K562 (cell line): ENCODE measurements at regions not wholly inside any gene's neighbourhood (a gene's known extent, or its start where the extent isn't known, plus 50 kb on each side); places are given as distances from the start of the nearest gene placed in this dataset.

Experiments used
- ATAC-seq: fragments of 200-7000 bp; cut with Tn5 transposase; 3 replicates; pipeline ENCODE4 v1.9.1; 2020; ENCODE audit warnings: moderate library complexity
- BruUV-seq: library from RNA; stranded (reverse); fragments of 400-500 nt; replicated peaks from 2 replicates; lab custom pipeline; 2021; lab: Mats Ljungman, UMichigan
- CTCF ChIA-PET: fragments of 300-600 bp; formaldehyde crosslinking; extraction: SDS; loops from one replicate; lab custom pipeline; 2021; ENCODE audit warnings: low intra/inter-chr PET ratio; lab: Yijun Ruan, JAX
- POLR2A ChIA-PET: fragments of 300-600, 350-650 bp; sonication (Branson Sonifier 250); formaldehyde crosslinking; extraction: SDS; loops from one replicate; lab custom pipeline; 2021; ENCODE audit warnings: antibody characterized with exemption, inconsistent platforms; lab: Yijun Ruan, JAX
- DNase-seq, 4 experiments: peaks; one replicate each; pipeline versions ENCODE4 v3.0.0 to v3.0.0-alpha.2; 2011 to 2018; ENCODE audit warnings: low spot score in 3 of 4, mixed read lengths in 3 of 4; ENCODE audit errors: extremely low read depth in 1 of 4
- FAIRE-seq: peaks from 2 replicates; lab custom pipeline; 2011; peaks lifted over from hg19 to GRCh38; lab: Jason Lieb, UNC
- H2AFZ ChIP-seq: 2 replicates; pipeline ENCODE4 v1.6.0; 2011; ENCODE audit warnings: low read depth, low read length, control low read depth, inconsistent platforms
- H3K27ac ChIP-seq: fragments of 200-600 bp; 3 replicates; pipeline ENCODE4 v1.8.0; 2011; ENCODE audit warnings: low read depth, mild to moderate bottlenecking, control low read depth, inconsistent platforms, low read length, moderate library complexity, mixed read lengths; ENCODE audit errors: extremely low read depth
- H3K27me3 ChIP-seq, 2 experiments: fragments of 300-600 bp in 1 of 2; 2 replicates in 1 of 2; 3 replicates in 1 of 2; pipeline versions ENCODE4 v1.6.0 to v1.8.0; 2011; ENCODE audit warnings: inconsistent platforms in 2 of 2, low read length in 2 of 2, mild to moderate bottlenecking in 1 of 2, mixed read lengths in 1 of 2, moderate library complexity in 1 of 2; ENCODE audit not compliant: control insufficient read depth in 2 of 2, insufficient read depth in 2 of 2
- H3K36me3 ChIP-seq: fragments of 300-600 bp; 3 replicates; pipeline ENCODE4 v1.8.0; 2011; ENCODE audit warnings: mild to moderate bottlenecking, low read length, inconsistent platforms; ENCODE audit not compliant: control insufficient read depth, insufficient read depth
- H3K4me1 ChIP-seq, 2 experiments: fragments of 200-600 bp in 1 of 2; replicated peaks in 1 of 2; 2 replicates in 1 of 2; 3 replicates in 1 of 2; pipeline versions ENCODE4 v1.5.1 to v1.8.0; 2011; ENCODE audit warnings: inconsistent platforms in 2 of 2, low read length in 2 of 2, mild to moderate bottlenecking in 1 of 2, mixed read lengths in 1 of 2, moderate library complexity in 1 of 2; ENCODE audit not compliant: control insufficient read depth in 2 of 2, insufficient read depth in 2 of 2
- H3K4me2 ChIP-seq: 2 replicates; pipeline ENCODE4 v1.6.1; 2011; ENCODE audit warnings: low read length, control low read depth, inconsistent platforms, mixed read lengths; ENCODE audit not compliant: insufficient read depth
- H3K4me3 ChIP-seq: fragments of 200-600 bp; sonication (generic), shearing (Covaris generic); 2 replicates; pipeline ENCODE4 v1.5.1; 2016; ENCODE audit warnings: control low read depth, inconsistent platforms
- H3K79me2 ChIP-seq: fragments of 200-600 bp; 3 replicates; pipeline ENCODE4 v1.8.0; 2011; ENCODE audit warnings: low read length, inconsistent platforms; ENCODE audit not compliant: control insufficient read depth, insufficient read depth
- H3K9ac ChIP-seq, 2 experiments: 2 replicates each; pipeline versions ENCODE4 v1.6.0 to v1.6.1; 2011; ENCODE audit warnings: low read depth in 2 of 2, low read length in 2 of 2, control low read depth in 1 of 2, inconsistent platforms in 1 of 2, mild to moderate bottlenecking in 1 of 2, mixed read lengths in 1 of 2; ENCODE audit not compliant: insufficient read depth in 1 of 2
- H3K9me1 ChIP-seq: one replicate; pipeline ENCODE4 v1.6.0; 2011; ENCODE audit warnings: inconsistent platforms, mild to moderate bottlenecking, low read length, moderate library complexity; ENCODE audit not compliant: control insufficient read depth, insufficient read depth
- H3K9me3 ChIP-seq: replicated peaks from 2 replicates; pipeline ENCODE4 v1.5.1; 2011; ENCODE audit warnings: low read depth, low read length, inconsistent platforms; ENCODE audit not compliant: control insufficient read depth, insufficient read depth
- H4K20me1 ChIP-seq: replicated peaks from 2 replicates; pipeline ENCODE4 v1.6.1; 2011; ENCODE audit warnings: low read length, inconsistent platforms, mixed read lengths; ENCODE audit not compliant: control insufficient read depth, insufficient read depth
- ETS2 ChIP-seq: IDR thresholded peaks from 2 replicates; pipeline ENCODE4 v1.6.1; 2016; ENCODE audit warnings: borderline replicate concordance, missing genetic modification characterization, mild to moderate bottlenecking, moderate library complexity, missing compliant biosample characterization; ENCODE audit not compliant: poor library complexity, severe bottlenecking
- L3MBTL2 ChIP-seq: fragments of 450-650 bp; IDR thresholded peaks from 2 replicates; pipeline ENCODE4 v1.6.1; 2016; ENCODE audit warnings: mild to moderate bottlenecking, moderate library complexity
- TSC22D4 ChIP-seq: fragments of 450-650 bp; IDR thresholded peaks from 2 replicates; pipeline ENCODE4 v1.6.1; 2016; ENCODE audit warnings: missing genetic modification characterization, missing biosample characterization, control low read depth
- ZNF197 ChIP-seq: fragments of 200-800 bp; sonication (Bioruptor generic); IDR thresholded peaks from 2 replicates; pipeline ENCODE4 v1.6.1; 2016; ENCODE audit warnings: low read depth, missing genetic modification characterization, missing compliant biosample characterization
- ZNF217 ChIP-seq: sonication (generic); formaldehyde crosslinking; IDR thresholded peaks from 2 replicates; pipeline ENCODE4 v1.8.0; 2022; ENCODE audit warnings: mild to moderate bottlenecking, missing genetic modification reagents
- in situ Hi-C: fragments of 300-500 bp; cut with MboI; formaldehyde crosslinking; loops from 4 replicates; pipeline ENCODE4 v1.15.0; 2018; ENCODE audit warnings: inconsistent platforms, mixed read lengths
- intact Hi-C: fragments of 100-400 bp; cut with micrococcal nuclease; formaldehyde crosslinking; loops from 2 replicates; pipeline ENCODE4 v1.14.2; 2022
- TF ChIP-seq, protein P1 (sequence below): fragments of 450-650 bp; IDR thresholded peaks from 2 replicates; pipeline ENCODE4 v1.6.1; 2017; ENCODE audit warnings: antibody characterized with exemption, mild to moderate bottlenecking

DNA sequence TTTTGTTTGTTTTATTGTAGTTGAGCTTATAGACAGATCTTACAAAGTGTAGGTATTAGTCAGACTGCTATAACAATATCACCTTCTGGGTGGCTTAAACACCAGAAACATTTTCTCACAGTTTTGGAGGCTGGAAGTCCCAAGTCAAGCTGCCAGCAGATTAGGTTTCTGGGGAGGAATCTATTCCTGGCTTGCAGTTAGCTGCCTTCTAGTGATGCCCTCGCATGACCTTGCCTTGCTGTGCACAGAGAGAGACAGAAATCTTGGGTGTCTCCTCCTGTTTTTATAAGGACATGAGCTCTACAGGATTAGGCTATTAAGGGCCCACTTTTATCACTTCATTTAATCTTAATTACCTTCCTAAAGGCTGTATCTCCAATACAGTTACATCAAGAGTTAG lies 1635.2 kb downstream of the FAM181B start (continued):
- TF ChIP-seq, protein P1, sequence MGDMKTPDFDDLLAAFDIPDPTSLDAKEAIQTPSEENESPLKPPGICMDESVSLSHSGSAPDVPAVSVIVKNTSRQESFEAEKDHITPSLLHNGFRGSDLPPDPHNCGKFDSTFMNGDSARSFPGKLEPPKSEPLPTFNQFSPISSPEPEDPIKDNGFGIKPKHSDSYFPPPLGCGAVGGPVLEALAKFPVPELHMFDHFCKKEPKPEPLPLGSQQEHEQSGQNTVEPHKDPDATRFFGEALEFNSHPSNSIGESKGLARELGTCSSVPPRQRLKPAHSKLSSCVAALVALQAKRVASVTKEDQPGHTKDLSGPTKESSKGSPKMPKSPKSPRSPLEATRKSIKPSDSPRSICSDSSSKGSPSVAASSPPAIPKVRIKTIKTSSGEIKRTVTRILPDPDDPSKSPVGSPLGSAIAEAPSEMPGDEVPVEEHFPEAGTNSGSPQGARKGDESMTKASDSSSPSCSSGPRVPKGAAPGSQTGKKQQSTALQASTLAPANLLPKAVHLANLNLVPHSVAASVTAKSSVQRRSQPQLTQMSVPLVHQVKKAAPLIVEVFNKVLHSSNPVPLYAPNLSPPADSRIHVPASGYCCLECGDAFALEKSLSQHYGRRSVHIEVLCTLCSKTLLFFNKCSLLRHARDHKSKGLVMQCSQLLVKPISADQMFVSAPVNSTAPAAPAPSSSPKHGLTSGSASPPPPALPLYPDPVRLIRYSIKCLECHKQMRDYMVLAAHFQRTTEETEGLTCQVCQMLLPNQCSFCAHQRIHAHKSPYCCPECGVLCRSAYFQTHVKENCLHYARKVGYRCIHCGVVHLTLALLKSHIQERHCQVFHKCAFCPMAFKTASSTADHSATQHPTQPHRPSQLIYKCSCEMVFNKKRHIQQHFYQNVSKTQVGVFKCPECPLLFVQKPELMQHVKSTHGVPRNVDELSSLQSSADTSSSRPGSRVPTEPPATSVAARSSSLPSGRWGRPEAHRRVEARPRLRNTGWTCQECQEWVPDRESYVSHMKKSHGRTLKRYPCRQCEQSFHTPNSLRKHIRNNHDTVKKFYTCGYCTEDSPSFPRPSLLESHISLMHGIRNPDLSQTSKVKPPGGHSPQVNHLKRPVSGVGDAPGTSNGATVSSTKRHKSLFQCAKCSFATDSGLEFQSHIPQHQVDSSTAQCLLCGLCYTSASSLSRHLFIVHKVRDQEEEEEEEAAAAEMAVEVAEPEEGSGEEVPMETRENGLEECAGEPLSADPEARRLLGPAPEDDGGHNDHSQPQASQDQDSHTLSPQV: no peak
- TF ChIP-seq ZNF197 (CRISPR knock-in tag): no peak
- TF ChIP-seq ETS2: no peak
- TF ChIP-seq, all 486 proteins: peak for 0

DNA sequence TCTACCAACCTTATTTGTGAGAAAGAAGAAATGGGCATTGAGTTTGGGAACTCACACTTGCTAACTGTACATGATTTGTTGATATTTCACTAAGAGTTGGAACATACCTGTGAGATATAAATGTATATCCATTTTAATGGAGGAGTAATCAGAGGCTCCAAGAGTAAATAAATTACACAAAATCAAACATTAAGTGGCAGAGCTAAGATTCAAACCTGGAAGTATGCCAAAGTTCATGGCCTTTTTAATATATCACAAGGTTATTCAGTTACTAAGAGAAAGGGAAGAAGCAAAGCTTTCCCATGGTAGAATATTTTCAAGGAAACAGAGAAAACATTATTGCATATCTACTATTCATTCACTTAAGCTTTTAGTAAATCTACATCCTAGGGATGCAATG lies 1641.1 kb downstream of the FAM181B start:
- H3K4me2 ChIP-seq: no peak overlapping the region
- no peaks in the 10 kb centered on the region for H3K27me3 ChIP-seq
- no peak overlapping the region for H3K4me3 ChIP-seq
- FAIRE-seq: no peak
- no peaks in the 10 kb centered on the region for H3K4me1 ChIP-seq
- TF ChIP-seq TSC22D4 (tag) (no peak), ZNF217 (CRISPR knock-in tag) (no peak), L3MBTL2 (no peak)
- TF ChIP-seq, all 486 proteins: peak for 0
- no peaks in the 10 kb centered on the region for H3K79me2 ChIP-seq
- H3K9me1 ChIP-seq: no peaks in the 10 kb centered on the region
- H4K20me1 ChIP-seq: no peaks in the 10 kb centered on the region
- no peak for DNase-seq
- in situ Hi-C loops (no loop called here), intact Hi-C loops (no loop called here)
- H3K9me3 ChIP-seq: no peaks in the 10 kb centered on the region
- no peak overlapping the region for H3K9ac ChIP-seq
- no peak overlapping the region for H3K27ac ChIP-seq
- ChIA-PET CTCF (no interaction called here), POLR2A (no interaction called here)
- H3K36me3 ChIP-seq: no peaks in the 10 kb centered on the region
- no peak for ATAC-seq
- BruUV-seq: no TSS peak
- no peak overlapping the region for H2AFZ ChIP-seq
